Umbilical cord (tissue), 1 donor: ENCODE measurements at regions not wholly inside any gene's neighbourhood (a gene's known extent, or its start where the extent isn't known, plus 50 kb on each side); places are given as distances from the start of the nearest gene placed in this dataset.

Experiments
- DNase-seq: peaks from one replicate; pipeline ENCODE4 v3.0.0-alpha.2; 2015; ENCODE audit warnings: low spot score

DNA sequence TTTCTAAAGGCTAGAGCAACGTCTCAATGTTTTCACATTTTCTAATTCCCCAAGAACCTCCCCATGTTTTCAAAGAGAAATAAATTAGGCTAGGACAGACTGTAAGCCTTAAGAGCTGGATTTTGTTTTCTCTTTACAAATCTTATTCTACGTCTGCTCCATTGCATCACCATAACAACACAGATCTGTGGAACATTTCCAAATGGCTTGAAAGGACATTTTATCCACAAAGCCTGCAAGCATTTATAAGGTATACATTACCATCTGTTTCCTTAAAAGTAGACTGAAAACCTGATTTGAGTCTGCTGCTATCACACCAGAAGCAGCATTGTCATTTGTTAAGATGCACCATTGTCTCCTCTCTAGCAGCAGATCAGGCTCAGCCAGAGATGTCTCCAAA is 115.3 kb upstream of the PLEKHA5 start:
- peak; percentile 95 for DNase-seq

- DNase-seq: no peak
Measured at GRCh38 chr12:19015285-19015684, 114.2 kb upstream of the PLEKHA5 start.

DNA sequence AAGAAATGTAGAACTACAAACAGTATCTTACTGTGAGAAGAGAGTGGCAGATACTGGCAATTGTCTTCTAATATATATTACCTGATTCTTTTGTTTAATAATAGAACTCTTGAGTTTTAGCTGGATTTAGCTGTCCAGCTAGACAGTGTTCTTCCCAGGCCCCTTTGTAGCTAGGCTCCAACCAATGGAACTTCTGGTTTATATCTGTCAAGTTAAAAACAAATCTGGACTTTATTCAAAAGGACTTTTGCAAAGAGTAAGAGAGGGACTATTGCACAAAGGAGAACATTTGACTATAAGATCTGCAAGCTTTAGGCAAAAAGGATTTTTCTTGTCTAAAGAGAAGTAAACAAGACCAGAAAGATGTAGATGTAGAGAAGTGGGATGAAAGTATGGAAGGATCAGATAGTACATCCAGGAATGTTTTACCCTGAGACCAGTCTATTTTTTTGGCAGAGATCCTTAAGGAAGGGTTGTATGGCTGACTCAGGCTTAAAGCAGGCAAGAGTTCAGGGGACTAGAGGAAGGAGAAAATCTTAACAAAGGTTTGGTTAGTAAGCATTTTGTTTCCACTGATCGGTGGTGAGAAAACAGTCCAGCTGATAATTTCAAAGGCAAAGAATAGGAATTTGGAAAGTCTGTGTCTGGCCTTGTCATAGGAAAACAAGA is 111.1 kb upstream of the PLEKHA5 start:
- peak; percentile 94 for DNase-seq

DNA sequence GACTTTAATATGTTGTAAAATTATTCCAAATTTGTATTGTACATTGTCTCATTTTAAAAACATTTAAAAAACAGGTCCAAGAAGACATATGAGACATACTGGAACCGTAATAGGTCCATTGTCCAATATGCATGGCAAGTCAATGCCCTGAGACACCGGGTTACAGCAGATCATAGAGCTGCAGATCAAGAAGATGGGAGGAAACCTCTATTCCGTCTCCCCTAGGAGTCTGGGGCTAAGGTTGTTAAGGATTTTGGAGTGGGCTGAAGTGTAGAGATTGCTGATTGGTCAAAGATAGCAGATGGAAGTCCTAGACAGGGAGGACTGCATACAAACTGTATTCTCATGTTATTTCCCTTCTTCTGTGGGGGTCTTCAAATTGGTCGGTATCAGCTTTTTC is 108.3 kb upstream of the PLEKHA5 start:
- DNase-seq: no peak

GRCh38 chr12:19021646-19022045 is 107.9 kb upstream of the PLEKHA5 start:
- no peak for DNase-seq

DNA sequence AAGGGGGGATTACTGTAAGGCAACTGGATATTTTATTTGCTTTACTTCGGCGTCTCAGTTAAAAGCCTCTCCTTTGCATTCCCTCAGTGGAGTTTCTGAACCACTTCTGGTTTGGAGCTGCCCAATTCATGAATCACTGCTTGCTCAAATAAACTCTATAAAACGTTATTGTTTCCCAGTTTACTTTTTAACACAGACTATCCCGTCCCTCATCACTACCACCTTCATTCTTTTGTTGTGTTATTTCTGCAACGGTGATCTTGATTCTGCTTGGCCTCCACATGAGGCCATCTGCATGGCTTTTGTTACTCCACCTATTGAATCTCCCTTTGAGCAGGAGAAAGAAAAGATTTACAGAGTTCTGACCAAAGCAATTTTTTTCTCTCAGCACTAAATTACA is 104.0 kb upstream of the PLEKHA5 start:
- no peak for DNase-seq

- no peak for DNase-seq
Measured at GRCh38 chr12:19026034-19026433, 103.5 kb upstream of the PLEKHA5 start.

GRCh38 chr12:19026614-19027488 is 102.7 kb upstream of the PLEKHA5 start:
- DNase-seq: no peak

DNA sequence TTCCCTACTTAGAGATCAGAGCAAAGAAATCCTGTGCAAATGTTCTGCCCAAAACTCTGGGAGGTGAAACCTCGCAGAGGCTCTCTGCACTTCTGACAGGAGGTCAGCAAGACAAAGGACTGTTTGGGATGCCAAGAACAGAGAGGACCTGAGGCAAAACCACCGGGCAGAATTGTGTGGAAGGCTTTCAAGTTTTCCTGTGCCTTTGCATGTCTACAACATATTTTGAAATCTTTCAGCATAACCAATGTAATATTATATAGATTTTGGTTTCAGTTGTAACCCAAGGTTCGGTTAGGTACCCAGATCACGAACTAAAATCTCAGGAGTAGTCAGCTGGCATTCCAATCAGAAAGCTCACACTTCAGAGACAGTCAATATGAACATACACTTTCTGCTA is 99.4 kb upstream of the PLEKHA5 start:
- no peak for DNase-seq

DNA sequence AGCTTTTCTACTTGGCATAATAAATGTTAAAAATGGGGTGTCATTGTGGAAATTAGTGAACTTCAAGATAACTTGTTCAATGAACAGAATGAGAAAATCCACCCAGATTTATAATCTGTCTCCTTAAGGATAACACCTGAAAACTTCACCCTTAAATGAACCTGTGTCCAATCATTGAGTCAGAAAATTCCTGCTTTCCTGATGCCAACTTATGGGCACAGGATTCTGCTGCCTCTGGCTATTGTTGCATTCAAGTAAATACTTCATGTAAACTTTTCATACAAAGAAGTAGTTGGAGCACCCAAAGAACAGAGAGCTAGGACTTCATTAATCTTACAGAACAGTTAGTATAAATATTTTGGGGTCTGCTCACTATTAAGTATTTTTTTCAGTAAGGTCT is 98.9 kb upstream of the PLEKHA5 start:
- no peak for DNase-seq

- DNase-seq: no peak
Measured at GRCh38 chr12:19031032-19031431, 98.5 kb upstream of the PLEKHA5 start.

- DNase-seq: no peak
Measured at GRCh38 chr12:19032826-19033225, 96.7 kb upstream of the PLEKHA5 start.

GRCh38 chr12:19033244-19033643 is 96.3 kb upstream of the PLEKHA5 start:
- DNase-seq: no peak

DNA sequence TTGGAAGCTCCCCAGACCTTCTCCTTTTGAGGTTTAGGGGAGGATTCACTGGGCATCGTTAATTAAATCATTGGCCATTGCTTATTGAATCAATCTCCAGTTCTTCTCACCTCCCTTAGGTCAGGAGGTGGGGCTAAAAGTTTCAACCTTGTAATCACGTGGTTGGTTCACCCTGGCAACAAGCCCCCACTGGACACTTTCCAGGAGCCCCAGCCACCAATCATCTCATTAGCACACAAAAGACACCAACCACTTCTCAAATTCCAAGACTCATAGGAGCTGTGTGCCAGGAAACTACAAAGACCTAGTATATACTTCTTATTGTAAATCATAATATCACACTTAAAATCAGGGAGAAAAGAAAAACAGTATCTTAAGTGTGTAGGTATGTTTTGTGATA is 94.6 kb upstream of the PLEKHA5 start:
- DNase-seq: no peak

- no peak for DNase-seq
Measured at GRCh38 chr12:19035536-19035935, 94.0 kb upstream of the PLEKHA5 start.

DNA sequence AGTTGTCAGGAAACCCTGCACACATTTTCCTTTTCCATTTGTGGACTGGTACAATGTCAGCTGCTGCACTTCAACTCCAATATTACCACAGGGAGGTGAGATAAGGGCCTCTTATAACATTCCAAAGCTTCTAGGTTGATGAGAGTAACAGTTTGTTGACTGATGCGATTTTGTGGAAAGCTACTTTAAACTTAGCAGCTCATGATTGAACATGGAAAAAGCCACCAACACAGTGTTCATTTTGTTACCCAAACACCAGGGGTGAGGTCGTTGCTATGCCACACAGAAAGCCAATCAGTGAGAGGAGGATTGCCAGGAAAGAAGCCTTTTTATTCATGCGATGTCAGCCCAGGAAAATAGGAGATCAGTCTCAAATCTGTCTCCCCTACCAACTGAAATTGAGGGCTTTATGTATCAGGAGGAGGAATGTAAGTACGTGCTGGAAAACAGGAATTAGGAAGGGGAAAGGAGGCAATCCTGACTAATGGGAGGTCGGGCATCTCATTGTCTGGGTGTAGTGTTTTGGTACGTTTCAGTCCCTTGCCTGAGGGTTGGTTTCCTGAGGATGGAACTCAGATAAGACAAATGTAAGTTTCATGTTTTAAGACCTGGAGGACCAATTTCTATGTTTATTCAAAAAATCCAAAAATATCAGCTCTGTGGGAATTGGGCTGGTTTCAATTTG is 92.7 kb upstream of the PLEKHA5 start:
- DNase-seq: no peak

DNA sequence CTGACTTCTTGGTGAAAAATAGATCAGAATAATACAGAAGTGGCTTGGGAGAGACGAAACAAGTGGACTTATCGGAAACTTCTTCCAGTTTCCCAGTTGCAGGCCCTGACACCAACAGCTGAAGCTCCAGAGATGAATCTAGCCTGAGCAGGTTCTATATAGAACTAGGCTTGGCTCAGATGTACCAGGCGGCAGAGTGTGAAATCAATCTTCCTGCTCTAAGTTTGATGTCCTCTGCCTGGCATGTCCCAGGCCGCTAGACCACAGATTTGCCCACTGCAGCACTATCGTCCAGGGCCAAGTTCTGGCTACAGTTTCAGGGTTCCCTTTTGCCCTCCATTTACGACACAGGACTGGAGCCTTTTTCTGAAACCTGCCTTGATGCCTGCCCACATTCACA is 91.3 kb upstream of the PLEKHA5 start:
- DNase-seq: no peak

DNA sequence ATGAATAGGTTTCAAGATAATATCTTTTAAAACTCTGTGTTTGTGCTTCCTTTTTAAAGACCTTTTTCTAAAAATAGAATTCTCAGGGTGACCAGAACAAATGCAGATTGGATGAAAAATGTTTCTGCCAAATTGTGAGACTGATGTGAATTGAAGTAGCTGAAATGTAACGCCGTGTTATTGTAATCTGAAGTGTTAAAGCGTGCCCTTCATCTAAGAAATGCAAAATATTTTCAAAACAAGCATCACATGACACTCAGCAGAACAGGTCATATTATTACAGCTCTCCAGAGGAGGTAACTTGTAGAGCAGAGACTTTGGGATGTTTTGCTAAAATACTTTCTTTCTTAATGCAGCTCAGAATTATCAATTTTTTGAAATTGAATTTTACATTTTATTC is 90.0 kb upstream of the PLEKHA5 start:
- no peak for DNase-seq

DNA sequence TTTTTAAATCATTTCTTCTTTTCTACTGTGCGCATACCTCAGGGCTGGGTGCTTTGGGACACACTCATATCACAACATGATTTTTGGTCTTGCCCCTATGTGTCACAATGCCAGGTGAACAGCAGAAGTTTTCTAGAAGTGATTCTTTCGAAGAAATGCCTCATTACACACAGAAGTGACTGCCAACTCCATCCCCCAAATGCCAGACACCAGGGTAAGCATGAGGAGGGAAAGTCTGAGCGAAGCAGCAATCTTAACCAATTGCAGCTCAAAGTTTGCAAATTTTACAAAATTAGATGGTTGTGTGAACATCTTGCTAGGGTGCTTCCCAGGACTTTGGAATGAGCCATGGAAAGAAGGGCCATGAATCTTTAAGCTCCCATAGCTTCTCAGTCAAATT is 87.3 kb upstream of the PLEKHA5 start:
- no peak for DNase-seq

DNA sequence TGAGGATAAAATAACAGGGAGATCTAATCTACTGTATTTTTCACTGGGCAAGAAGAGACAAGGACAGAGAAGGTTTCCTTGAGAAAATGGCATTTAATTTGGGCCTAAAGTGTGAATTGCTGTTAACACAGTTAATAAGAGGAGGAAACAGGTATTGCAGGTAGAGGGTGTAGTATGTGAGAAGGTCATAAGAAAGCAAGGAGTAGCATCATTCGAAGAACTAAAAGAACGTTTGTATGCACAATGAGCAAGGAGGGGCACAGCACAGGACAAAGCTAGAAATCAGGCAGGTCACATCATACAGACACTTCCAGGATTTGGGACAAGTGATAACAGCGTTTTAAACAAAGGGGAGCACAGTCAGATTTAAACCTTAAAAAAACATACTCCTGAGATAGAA is 85.1 kb upstream of the PLEKHA5 start:
- DNase-seq: no peak

DNA sequence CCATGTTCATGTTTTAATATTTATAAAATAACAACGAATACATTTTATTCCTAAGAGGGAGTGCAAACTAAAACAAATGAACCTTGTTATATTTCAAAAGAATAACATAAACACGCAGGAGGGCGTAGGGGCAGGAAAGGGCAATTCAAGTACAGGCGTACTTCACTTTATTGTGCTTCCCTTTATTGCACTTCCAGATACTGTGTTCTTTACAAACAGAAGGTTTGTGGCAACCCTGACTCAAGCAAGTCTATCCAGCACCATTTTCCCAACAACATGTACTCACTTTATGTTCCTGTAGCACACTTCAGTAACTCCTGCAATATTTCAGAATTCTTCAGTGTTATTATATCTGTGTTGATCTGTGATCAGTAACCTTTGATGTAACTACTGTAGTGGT is 84.6 kb upstream of the PLEKHA5 start:
- DNase-seq: no peak

DNA sequence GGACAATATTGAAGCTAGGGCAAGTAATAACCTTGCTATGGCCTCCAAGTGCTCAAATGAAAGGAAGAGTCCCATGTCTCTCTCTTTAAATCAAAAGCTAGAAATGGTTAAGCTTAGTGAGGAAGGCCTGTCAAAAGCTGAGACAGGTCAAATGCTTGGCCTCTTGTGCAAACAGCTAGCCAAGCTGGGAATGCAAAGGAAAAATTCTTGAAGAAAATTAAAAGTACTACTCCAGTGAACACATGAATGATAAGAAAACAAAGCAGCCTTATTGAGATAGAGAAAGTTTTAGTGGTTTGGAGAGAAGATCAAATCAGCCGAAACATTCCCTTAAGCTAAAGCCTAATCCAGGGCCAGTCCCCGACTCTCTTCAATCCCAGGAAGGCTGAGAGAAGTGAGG is 84.1 kb upstream of the PLEKHA5 start:
- DNase-seq: no peak

DNA sequence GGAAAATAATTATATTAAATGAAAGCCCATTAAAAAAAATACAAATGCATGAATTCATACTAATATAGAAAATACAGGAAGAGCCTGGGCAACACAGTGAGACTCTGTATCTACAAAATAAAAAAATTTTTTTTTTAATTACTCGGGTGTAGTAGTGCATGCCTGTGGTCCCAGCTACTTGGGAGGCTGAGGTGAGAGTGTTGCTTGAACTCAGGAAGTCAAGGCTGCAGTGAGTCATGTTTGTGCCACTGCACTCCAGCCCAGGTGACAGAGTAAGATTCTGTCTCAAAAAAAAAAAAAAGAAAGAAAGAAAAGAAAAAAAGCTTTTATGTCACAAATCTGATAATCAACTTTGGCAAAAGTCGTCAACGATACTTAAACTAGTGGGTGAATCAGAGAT is 80.6 kb upstream of the PLEKHA5 start:
- no peak for DNase-seq
